ENCODE measurements at regions not wholly inside any gene's neighbourhood (a gene's known extent, or its start where the extent isn't known, plus 50 kb on each side); places are given as distances from the start of the nearest gene placed in this dataset.

GRCh38 chr3:135865553-135865952 is 100.0 kb upstream of the PPP2R3A start:
- TF ChIP-seq CTCF (conservative IDR thresholded peaks at IDR 0.05; ENCODE audit: low read length) (no peak), EZH2phosphoT487 (IDR thresholded peaks at IDR 0.05; ENCODE audit: borderline replicate concordance, low read depth, low read length) (no peak)

Data from OCI-LY7 (cell line).